ENCODE measurements at regions not wholly inside any gene's neighbourhood (a gene's known extent, or its start where the extent isn't known, plus 50 kb on each side); places are given as distances from the start of the nearest gene placed in this dataset.
"Not testable (repeated sequence)": the region's sequence is repeated elsewhere in the genome, so short reads cannot be mapped to it uniquely, and the experiment has no call there.

DNA sequence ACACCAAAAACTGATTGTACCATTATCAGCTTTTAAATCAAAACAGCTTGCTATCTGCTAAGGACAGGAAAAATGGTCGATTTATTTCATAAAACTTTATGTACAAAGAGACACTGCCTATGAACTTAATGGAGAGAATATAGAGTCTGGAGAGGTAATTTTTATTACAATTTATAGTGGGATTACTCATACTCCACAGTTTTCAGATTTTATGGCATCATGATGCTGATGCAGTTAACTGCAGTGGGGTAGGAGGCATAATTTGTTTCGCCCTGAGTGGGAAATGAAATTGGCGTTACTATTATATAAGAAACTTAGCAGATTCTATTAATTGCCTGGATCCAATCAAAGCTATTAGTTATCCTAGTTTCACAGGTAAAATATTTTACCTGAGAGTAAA is 301.4 kb downstream of the KLF12 start:
- DNase-seq, result no peak

GRCh38 chr13:73832128-73832588 is 302.0 kb downstream of the KLF12 start:
- peak in 1 of 2 experiments; percentile 1 for DNase-seq

- no peak for DNase-seq
Measured at GRCh38 chr13:73829416-73829815, 304.8 kb downstream of the KLF12 start.

DNA sequence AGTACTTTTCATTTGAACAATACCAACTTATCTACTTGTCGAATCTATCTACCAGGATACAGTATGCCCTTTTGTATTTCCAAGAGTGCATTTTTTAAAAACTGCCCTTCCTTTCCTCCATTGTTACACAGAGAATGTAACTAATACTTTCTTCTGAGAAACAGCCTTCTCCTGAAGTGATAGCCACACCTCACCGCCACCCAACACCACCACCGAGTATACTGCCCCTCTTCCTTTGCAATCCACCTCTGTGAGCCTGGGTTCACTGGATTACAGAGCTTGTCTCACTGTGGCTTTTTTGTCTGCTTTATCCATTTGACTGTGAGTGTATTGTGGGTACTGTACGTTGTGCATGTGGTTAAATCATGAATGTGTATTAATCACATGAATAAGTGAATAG is 305.4 kb downstream of the KLF12 start:
- no peak for DNase-seq

- no peak for DNase-seq
Measured at GRCh38 chr13:73827434-73827833, 306.8 kb downstream of the KLF12 start.

GRCh38 chr13:73825143-73825542 is 309.1 kb downstream of the KLF12 start:
- DNase-seq, result no peak

DNA sequence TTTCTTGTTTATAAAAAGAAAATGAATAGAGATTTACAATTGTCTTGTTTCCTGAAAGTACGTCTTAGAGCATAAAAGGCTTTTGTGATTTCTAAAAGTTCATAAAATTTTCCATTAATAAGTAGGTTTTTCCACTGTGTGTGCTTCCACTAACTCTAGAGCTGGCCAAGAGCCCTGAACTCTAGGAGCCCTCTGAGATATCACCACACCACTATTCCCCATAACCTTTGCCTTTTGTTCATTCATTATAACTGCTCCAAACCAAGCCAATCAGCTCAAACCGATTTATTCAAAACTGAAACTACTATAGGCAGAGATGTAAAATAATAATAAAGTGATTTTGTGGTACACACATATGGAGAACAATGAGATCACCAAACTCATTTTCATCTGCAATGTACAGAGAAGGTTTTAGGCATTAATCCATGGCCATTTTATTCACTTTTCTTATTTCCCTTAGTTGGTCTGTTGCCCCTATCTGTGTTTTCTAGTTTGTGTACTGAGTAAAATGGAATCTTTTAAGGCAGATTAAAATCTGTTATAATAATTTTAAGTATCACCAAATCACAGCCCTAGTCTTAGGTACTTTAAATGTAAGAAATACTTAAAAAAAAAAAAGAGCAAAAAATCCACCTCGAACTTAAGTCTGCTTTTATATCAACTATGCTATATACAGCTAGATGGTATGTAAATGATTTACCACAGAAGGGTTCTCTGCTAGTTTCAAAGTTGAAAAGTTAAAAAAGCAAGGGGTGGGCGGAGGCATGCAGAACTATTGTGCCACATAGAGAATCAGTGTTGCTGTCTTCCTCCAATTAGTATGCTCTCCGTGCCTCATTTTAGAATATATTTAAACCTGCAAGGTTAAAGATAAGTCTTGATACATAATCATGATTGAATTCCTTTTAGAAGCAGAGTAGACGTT is 311.3 kb downstream of the KLF12 start:
- DNase-seq, result no peak

DNA sequence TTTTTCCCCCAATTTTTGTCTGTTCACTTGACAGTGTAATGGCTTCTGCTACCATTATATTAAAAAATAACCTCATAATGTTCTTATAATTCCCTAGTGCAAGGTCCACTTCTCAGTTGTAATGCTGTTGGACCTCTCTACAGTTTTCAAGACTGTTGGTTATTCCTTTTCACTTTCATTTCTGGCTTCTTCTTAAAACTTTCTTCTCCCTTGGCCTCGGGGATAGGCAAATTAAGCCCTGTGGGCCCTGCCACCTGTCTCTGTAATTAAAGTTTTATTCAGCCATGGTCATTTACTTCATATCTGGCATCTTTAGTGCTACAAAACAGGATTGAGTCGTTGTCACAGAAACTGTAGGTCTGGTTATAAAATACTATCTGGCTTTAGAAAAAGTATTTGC is 313.5 kb downstream of the KLF12 start:
- no peak for DNase-seq

- DNase-seq, result no peak
Measured at GRCh38 chr13:73820285-73820684, 313.9 kb downstream of the KLF12 start.

DNA sequence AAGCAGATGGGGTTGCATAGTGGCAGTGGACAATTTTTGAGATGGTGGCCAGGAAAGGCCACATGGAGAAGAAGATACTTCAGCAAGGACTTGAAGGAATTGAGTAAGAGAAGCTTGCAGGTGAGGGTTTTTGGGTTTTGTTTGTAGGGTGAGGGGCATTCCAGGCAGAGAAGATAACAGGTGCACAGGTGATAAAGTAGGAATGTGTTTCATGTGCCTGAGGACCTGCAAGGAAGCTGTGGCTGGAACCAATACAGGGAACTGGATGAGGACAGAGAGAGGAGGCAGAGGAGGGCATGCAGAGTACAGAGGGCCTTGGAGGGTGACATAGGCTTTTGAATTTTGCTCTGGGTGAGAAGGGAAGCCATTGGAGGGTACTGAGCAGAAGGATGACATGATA is 314.5 kb downstream of the KLF12 start:
- no peak for DNase-seq

DNA sequence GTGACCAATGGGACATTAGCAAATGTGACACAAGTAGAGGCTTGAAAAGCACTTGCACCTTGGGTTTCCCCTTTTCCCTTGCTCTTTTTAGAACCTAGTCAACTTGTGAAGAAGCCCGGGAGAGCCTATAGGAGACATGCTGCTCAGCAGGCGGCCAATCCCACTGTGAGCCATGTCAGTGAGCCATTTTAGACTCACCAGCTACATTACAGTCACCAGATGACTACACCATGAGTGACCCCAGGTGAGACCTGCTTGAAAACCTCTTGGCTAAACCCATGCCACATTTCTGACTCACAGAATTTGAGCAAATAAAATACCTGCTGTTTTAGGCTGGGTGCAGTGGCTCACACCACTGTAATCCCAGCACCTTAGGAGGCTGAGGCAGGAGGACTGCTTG is 317.5 kb downstream of the KLF12 start:
- DNase-seq, result no peak

DNA sequence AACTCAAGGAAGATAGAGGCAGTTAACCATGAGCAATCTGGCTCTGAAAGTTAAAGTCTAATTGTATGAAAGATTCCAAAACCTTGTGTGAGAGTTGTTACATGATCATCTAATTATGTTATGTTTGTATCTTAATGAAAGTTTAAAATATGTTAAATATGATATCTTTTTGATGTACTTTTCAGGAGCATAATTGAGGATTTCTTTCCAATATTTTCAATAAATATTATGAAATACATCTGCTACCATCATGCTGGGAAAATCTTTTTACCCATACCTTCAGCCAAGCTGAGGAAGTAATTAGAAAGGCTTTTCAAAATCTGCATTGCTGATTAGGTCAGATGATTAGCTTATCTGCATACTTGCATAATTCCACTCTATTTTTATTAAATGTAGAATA is 318.4 kb downstream of the KLF12 start:
- DNase-seq, result no peak

- DNase-seq, result no peak
Measured at GRCh38 chr13:73810647-73811046, 323.6 kb downstream of the KLF12 start.

DNA sequence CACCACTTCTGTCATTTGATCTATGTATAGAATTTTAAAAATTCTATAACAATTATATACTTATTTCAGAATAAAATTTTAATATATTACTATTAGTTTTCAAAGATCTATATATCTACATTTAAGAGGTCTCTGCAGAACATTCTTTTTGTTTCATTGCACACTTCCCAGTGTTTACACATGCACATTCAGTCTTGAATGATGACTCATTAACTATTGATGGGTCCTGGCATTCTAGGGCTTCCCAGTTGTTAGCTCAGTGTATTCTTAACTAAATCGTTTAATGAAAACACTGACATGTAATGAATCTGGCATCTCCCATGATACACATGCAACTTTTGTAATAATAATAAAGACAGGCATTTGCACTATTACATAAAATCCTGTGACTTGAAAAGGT is 324.6 kb downstream of the KLF12 start:
- DNase-seq, result no peak

DNA sequence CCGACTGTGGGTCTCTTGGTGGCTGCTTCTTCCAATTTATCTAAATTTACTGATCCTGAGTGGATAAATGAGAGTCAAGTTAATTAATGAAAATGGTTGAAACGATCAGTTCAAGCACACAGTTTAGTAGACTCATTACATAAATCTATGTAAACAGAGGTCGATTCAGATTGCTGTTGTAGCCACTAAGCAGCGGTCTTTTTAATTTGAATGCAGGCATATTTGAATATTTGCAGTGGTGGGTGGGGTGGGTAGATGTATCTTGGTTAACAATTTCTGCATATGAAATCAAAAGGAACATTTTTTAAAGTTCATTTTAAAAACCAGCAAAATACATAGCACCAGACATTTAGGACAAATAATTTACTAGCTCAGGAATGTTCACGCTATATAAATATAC is 325.9 kb downstream of the KLF12 start:
- no peak for DNase-seq

- DNase-seq, result not testable (repeated sequence)
Measured at GRCh38 chr13:73805326-73805958, 328.8 kb downstream of the KLF12 start.

- DNase-seq, result no peak
Measured at GRCh38 chr13:73803997-73804396, 330.2 kb downstream of the KLF12 start.

- DNase-seq, result no peak
Measured at GRCh38 chr13:73800011-73800410, 334.2 kb downstream of the KLF12 start.

DNA sequence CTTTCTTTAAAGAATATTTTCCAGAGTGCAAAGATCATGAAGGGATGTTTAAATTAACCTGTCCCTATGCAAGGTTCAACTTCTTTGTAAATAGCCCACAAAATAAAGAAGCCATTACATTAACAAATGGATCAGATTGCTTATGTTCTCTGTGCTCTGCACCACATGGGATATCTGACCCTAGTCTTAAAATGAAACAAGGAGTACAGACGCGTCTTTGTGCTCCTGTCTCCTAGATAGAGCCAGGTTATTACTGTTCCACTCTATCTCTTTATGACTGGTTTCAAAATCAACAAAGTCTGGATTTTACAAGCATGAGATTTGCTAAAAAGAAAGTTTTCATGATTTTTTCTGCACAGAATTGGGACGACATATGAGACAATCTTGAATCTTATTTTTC is 339.4 kb downstream of the KLF12 start:
- no peak for DNase-seq

DNA sequence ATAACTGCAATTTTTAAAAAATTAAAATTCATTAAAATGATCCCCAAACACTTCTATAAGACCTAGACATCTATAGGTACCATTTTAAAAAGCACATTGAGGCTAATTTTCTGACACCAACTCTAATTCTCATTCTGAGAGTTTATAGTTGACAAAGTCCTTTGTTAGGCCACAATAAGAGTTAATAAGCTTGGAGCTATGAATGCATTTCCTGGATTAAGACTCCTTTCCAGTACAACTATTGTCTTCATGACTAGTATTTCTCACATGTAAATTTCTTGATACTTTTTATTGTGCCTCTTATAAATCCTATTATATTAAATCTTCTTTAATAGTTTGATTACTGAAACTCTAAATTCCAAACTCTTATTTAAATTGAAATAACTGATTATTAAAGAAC is 340.8 kb downstream of the KLF12 start:
- DNase-seq, result no peak

- no peak for DNase-seq
Measured at GRCh38 chr13:73792796-73793195, 341.4 kb downstream of the KLF12 start.

DNA sequence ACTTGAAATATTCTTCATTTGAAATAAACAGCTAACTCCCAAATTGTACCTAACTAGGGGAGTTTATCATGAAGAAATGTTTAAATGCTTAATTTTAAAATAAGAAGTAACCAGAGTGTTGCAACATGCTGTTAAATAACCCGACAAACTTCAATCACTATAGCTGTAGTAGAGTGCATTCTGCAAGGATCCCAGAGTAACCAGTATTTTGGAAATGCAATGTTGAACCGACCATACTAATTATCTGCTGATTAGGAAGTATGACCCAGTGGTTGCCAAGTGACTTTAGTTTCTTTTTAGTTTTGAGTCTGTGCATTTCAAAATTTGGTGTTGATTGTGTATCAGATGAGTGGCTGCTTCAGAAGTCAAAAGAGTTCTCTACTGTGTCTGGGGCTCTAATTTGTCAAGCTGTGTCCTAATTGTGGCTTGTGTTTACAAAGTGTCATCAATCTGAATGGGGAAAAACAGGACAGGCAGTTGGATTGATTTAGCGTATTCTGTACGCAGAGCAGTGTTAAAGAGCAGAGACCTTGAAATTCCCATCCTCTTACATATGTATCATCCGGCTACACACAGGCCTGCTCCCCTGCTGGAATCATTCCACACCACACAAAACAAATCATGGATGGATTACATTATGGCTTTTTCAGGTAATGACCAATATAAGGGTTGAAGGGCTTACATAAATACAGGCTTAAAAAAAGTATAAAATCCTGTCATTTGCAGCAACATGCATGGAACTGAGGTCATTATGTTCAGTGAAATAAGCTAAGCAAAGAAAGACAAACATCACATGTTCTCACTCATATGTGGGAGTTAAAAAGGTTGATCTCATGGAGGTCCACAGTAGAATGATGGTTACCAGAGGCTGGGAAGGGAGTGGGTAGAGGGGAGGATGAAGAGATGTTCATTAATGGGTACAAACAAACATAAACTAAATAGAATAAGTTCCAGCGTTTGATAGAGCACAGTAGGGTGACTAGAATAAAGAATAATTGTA is 351.5 kb downstream of the KLF12 start:
- DNase-seq, result no peak

DNA sequence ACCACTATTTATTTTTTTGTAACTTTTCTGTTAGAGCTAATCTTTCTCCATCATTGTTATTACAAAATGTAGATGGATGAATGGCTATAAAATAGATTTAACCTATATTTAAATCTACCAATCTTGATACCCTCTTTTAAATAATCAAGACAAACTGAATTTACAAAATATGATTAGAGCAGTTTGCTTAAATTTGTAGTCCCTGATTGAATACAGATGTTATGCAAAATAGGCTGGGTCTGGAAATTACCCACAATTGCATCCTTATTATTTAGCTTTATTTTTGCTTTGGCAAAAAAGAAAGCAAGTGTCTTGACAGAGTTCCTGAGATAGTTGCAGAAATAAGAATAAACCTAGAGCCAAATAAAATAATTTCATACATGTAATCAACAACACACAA is 352.8 kb downstream of the KLF12 start:
- no peak for DNase-seq

All from SHP77 (cell line).